HepG2 (cell line): ENCODE measurements at regions not wholly inside any gene's neighbourhood (a gene's known extent, or its start where the extent isn't known, plus 50 kb on each side); places are given as distances from the start of the nearest gene placed in this dataset.
A peak's percentile ranks its signal among the peaks of the same experiment; 100 is the strongest.

ENCODE experiments used
- ARNT ChIP-seq: fragments of 450-650 bp; IDR thresholded peaks from 2 replicates; pipeline ENCODE4 v1.6.1; 2017
- ETV5 ChIP-seq: IDR thresholded peaks from 2 replicates; pipeline ENCODE4 v1.6.1; 2018; ENCODE audit warnings: missing biosample characterization, missing genetic modification reagents, inconsistent platforms, borderline replicate concordance
- FOXP1 ChIP-seq, 2 experiments: fragments of 450-650 bp in 1 of 2; IDR thresholded peaks; 2 replicates each; pipeline ENCODE4 v1.6.1; 2017 to 2018; ENCODE audit warnings: antibody characterized with exemption in 1 of 2
- GABPB1 ChIP-seq: IDR thresholded peaks from 2 replicates; pipeline ENCODE4 v1.6.1; 2016; ENCODE audit warnings: mild to moderate bottlenecking, missing genetic modification reagents, moderate library complexity, missing compliant biosample characterization
- KDM6A ChIP-seq: IDR thresholded peaks from 2 replicates; pipeline ENCODE4 v1.6.1; 2016; ENCODE audit warnings: low read depth
- LCORL ChIP-seq, 2 experiments: fragments of 450-650 bp in 1 of 2; sonication (generic) in 1 of 2; formaldehyde crosslinking in 1 of 2; IDR thresholded peaks; 2 replicates each; pipeline versions ENCODE4 v1.5.0 to v1.6.1; 2017 to 2020; ENCODE audit warnings: antibody characterized with exemption in 1 of 2, missing genetic modification reagents in 1 of 2
- MYC ChIP-seq: sonication (generic); formaldehyde crosslinking; IDR thresholded peaks from 2 replicates; pipeline ENCODE4 v1.9.0; 2021; ENCODE audit warnings: missing genetic modification reagents, borderline replicate concordance
- NBN ChIP-seq: fragments of 450-650 bp; conservative IDR thresholded peaks from 2 replicates; pipeline ENCODE4 v1.6.1; 2017
- NFRKB ChIP-seq: fragments of 450-650 bp; IDR thresholded peaks from 2 replicates; pipeline ENCODE4 v1.6.1; 2017
- SIN3A ChIP-seq: IDR thresholded peaks from 2 replicates; pipeline ENCODE4 v1.6.1; 2011; ENCODE audit warnings: low read depth, mild to moderate bottlenecking, control low read depth, low read length, borderline replicate concordance
- SIX4 ChIP-seq: sonication (generic); formaldehyde crosslinking; IDR thresholded peaks from 2 replicates; pipeline ENCODE4 v1.4.0; 2020; ENCODE audit warnings: missing genetic modification reagents
- SRSF9 ChIP-seq: fragments of 200-400 bp; formaldehyde crosslinking; IDR thresholded peaks from 2 replicates; pipeline ENCODE4 v1.6.1; 2018; ENCODE audit warnings: borderline replicate concordance, mild to moderate bottlenecking, low read depth, low read length; ENCODE audit not compliant: insufficient read depth, poor library complexity, severe bottlenecking
- TCF7 ChIP-seq: sonication (generic); IDR thresholded peaks from 2 replicates; pipeline ENCODE4 v1.6.1; 2016; ENCODE audit warnings: antibody characterized with exemption, low read depth
- ZBTB38 ChIP-seq: sonication (generic); formaldehyde crosslinking; IDR thresholded peaks from 2 replicates; pipeline ENCODE4 v1.5.1; 2020; ENCODE audit warnings: mild to moderate bottlenecking, missing genetic modification reagents
- ZNF333 ChIP-seq: sonication (generic); formaldehyde crosslinking; IDR thresholded peaks from 2 replicates; pipeline ENCODE4 v1.4.0; 2020; ENCODE audit warnings: mild to moderate bottlenecking, missing genetic modification reagents, borderline replicate concordance
- ZNF484 ChIP-seq: sonication (generic); formaldehyde crosslinking; IDR thresholded peaks from 2 replicates; pipeline ENCODE4 v1.5.1; 2020; ENCODE audit warnings: mild to moderate bottlenecking, low read depth, missing genetic modification reagents, borderline replicate concordance
- ZSCAN31 ChIP-seq: sonication (generic); formaldehyde crosslinking; IDR thresholded peaks from 2 replicates; pipeline ENCODE4 v1.5.0; 2020; ENCODE audit warnings: low read depth, mild to moderate bottlenecking, missing genetic modification reagents
- TF ChIP-seq, protein P1 (sequence below): sonication (generic); formaldehyde crosslinking; IDR thresholded peaks from 2 replicates; pipeline ENCODE4 v1.8.0; 2022; ENCODE audit warnings: missing genetic modification reagents, mild to moderate bottlenecking, moderate library complexity, borderline replicate concordance
- TF ChIP-seq, protein P2 (sequence below): sonication (generic); formaldehyde crosslinking; IDR thresholded peaks from 2 replicates; pipeline ENCODE4 v1.4.0; 2020; ENCODE audit warnings: missing genetic modification reagents, mild to moderate bottlenecking, borderline replicate concordance
- TF ChIP-seq, protein P3 (sequence below): sonication (generic); formaldehyde crosslinking; IDR thresholded peaks from 2 replicates; pipeline ENCODE4 v1.5.0; 2020; ENCODE audit warnings: missing genetic modification reagents
- TF ChIP-seq, protein P4 (sequence below): IDR thresholded peaks from 2 replicates; pipeline ENCODE4 v1.6.1; 2012; ENCODE audit warnings: inconsistent platforms
- TF ChIP-seq, protein P5 (sequence below): sonication (generic); formaldehyde crosslinking; IDR thresholded peaks from 2 replicates; pipeline ENCODE4 v1.4.0; 2020; ENCODE audit warnings: missing genetic modification reagents, mild to moderate bottlenecking, borderline replicate concordance
- TF ChIP-seq, protein P6 (sequence below): IDR thresholded peaks from 2 replicates; pipeline ENCODE4 v1.6.1; 2016; ENCODE audit warnings: low read depth, borderline replicate concordance

DNA sequence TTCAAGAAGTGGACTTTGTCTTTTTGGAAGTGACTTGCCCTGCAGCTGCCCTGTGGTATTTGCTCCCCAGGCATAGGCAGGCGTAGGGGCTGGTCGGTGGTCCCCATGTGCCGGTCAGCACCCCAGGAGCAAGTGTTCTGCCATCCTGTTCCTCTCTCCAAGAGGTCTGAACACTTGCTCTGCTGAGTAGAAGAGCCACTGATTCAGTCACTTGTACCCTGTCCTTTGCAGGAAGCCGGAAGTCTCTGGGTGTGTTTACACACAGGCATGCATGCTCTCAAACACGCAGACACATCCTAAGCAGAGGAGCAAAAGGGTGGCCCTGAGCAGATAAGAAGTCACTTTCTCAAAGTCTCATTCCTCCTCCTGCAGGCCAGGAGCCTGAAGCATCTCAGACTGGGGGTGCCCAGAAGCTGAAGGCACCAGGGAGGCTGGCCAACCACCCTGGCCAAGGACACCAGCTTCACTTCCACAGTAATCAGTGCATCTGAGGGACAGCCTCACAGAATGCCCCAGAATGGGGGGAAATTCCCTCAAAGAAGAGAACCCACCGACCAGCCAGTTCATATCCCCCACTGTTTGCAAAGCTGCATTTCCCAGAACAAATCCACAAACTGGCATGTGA is 88.7 kb upstream of the POMGNT2 start (continued):
- TF ChIP-seq SIX4 (CRISPR knock-in tag) (no peak), ZBTB38 (0 out of 2 replicates have a peak, but pooled peaks have one; percentile 33), TCF7 (no peak), NFRKB (no peak), SRSF9 (no peak), GABPB1 (peak; percentile 70), KDM6A (no peak), FOXP1 (IDR thresholded peaks at IDR 0.05) (no peak), FOXP1 (CRISPR knock-in tag; IDR thresholded peaks at IDR 0.05) (0 out of 2 replicates have a peak, but pooled peaks have one; percentile 26), ARNT (no peak), SIN3A (no peak), ZSCAN31 (no peak), ZNF333 (CRISPR knock-in tag) (0 out of 2 replicates have a peak, but pooled peaks have one; percentile 50), ZNF484 (no peak), NBN (no peak), MYC (CRISPR knock-in tag) (0 out of 2 replicates have a peak, but pooled peaks have one; percentile 19), ETV5 (CRISPR knock-in tag) (peak; percentile 92; the same call in 1 of the 2 replicates), LCORL (IDR thresholded peaks at IDR 0.05) (no peak), LCORL (CRISPR knock-in tag; IDR thresholded peaks at IDR 0.05) (no peak)
- TF ChIP-seq, protein P1, sequence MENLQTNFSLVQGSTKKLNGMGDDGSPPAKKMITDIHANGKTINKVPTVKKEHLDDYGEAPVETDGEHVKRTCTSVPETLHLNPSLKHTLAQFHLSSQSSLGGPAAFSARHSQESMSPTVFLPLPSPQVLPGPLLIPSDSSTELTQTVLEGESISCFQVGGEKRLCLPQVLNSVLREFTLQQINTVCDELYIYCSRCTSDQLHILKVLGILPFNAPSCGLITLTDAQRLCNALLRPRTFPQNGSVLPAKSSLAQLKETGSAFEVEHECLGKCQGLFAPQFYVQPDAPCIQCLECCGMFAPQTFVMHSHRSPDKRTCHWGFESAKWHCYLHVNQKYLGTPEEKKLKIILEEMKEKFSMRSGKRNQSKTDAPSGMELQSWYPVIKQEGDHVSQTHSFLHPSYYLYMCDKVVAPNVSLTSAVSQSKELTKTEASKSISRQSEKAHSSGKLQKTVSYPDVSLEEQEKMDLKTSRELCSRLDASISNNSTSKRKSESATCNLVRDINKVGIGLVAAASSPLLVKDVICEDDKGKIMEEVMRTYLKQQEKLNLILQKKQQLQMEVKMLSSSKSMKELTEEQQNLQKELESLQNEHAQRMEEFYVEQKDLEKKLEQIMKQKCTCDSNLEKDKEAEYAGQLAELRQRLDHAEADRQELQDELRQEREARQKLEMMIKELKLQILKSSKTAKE (CRISPR knock-in tag): 0 out of 2 replicates have a peak, but pooled peaks have one; percentile 4
- TF ChIP-seq, protein P2, sequence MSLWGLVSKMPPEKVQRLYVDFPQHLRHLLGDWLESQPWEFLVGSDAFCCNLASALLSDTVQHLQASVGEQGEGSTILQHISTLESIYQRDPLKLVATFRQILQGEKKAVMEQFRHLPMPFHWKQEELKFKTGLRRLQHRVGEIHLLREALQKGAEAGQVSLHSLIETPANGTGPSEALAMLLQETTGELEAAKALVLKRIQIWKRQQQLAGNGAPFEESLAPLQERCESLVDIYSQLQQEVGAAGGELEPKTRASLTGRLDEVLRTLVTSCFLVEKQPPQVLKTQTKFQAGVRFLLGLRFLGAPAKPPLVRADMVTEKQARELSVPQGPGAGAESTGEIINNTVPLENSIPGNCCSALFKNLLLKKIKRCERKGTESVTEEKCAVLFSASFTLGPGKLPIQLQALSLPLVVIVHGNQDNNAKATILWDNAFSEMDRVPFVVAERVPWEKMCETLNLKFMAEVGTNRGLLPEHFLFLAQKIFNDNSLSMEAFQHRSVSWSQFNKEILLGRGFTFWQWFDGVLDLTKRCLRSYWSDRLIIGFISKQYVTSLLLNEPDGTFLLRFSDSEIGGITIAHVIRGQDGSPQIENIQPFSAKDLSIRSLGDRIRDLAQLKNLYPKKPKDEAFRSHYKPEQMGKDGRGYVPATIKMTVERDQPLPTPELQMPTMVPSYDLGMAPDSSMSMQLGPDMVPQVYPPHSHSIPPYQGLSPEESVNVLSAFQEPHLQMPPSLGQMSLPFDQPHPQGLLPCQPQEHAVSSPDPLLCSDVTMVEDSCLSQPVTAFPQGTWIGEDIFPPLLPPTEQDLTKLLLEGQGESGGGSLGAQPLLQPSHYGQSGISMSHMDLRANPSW: no peak
- TF ChIP-seq, protein P3, sequence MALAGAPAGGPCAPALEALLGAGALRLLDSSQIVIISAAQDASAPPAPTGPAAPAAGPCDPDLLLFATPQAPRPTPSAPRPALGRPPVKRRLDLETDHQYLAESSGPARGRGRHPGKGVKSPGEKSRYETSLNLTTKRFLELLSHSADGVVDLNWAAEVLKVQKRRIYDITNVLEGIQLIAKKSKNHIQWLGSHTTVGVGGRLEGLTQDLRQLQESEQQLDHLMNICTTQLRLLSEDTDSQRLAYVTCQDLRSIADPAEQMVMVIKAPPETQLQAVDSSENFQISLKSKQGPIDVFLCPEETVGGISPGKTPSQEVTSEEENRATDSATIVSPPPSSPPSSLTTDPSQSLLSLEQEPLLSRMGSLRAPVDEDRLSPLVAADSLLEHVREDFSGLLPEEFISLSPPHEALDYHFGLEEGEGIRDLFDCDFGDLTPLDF (CRISPR knock-in tag): no peak
- TF ChIP-seq, protein P4, sequence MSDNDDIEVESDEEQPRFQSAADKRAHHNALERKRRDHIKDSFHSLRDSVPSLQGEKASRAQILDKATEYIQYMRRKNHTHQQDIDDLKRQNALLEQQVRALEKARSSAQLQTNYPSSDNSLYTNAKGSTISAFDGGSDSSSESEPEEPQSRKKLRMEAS: peak; percentile 25; the same call in 1 of the 2 replicates
- TF ChIP-seq, protein P5, sequence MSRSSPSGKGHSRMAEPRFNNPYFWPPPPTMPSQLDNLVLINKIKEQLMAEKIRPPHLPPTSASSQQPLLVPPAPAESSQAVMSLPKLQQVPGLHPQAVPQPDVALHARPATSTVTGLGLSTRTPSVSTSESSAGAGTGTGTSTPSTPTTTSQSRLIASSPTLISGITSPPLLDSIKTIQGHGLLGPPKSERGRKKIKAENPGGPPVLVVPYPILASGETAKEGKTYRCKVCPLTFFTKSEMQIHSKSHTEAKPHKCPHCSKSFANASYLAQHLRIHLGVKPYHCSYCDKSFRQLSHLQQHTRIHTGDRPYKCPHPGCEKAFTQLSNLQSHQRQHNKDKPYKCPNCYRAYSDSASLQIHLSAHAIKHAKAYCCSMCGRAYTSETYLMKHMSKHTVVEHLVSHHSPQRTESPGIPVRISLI (CRISPR knock-in tag): no peak
- TF ChIP-seq, protein P6, sequence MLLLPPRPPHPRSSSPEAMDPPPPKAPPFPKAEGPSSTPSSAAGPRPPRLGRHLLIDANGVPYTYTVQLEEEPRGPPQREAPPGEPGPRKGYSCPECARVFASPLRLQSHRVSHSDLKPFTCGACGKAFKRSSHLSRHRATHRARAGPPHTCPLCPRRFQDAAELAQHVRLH (CRISPR knock-in tag): no peak
